HepG2 (cell line): ENCODE measurements at regions not wholly inside any gene's neighbourhood (a gene's known extent, or its start where the extent isn't known, plus 50 kb on each side); places are given as distances from the start of the nearest gene placed in this dataset.

ENCODE experiments used
- CERS6 ChIP-seq: sonication (generic); formaldehyde crosslinking; IDR thresholded peaks from 2 replicates; pipeline ENCODE4 v1.5.0; 2020; ENCODE audit warnings: missing genetic modification reagents
- CTCF ChIP-seq: sonication (generic); formaldehyde crosslinking; IDR thresholded peaks from 2 replicates; pipeline ENCODE4 v1.5.0; 2020; ENCODE audit warnings: mild to moderate bottlenecking, missing genetic modification reagents, moderate library complexity
- GLI4 ChIP-seq: sonication (generic); formaldehyde crosslinking; IDR thresholded peaks from 2 replicates; pipeline ENCODE4 v1.5.1; 2020; ENCODE audit warnings: missing genetic modification reagents, mild to moderate bottlenecking, moderate library complexity, borderline replicate concordance
- ZBTB33 ChIP-seq: sonication (generic); formaldehyde crosslinking; IDR thresholded peaks from 2 replicates; pipeline ENCODE4 v1.4.0; 2020; ENCODE audit warnings: missing genetic modification reagents
- ZNF549 ChIP-seq: sonication (generic); formaldehyde crosslinking; IDR thresholded peaks from 2 replicates; pipeline ENCODE4 v1.5.0; 2020; ENCODE audit warnings: missing genetic modification reagents

- TF ChIP-seq GLI4 (CRISPR knock-in tag) (no peak), CTCF (no peak), CERS6 (CRISPR knock-in tag) (no peak), ZNF549 (CRISPR knock-in tag) (no peak), ZBTB33 (no peak)
Measured at GRCh38 chr7:85749696-85750453, 563.0 kb upstream of the SEMA3D start.
